DOHH2 (cell line): ENCODE measurements at regions not wholly inside any gene's neighbourhood (a gene's known extent, or its start where the extent isn't known, plus 50 kb on each side); places are given as distances from the start of the nearest gene placed in this dataset.

Experiments
- H3F3A ChIP-seq: fragments of 200-600 bp; sonication (generic), shearing (Covaris generic); 2 replicates; pipeline ENCODE4 v1.6.0; 2016; ENCODE audit warnings: antibody characterized with exemption, mild to moderate bottlenecking; ENCODE audit not compliant: control insufficient read depth, insufficient read depth
- H3K27ac ChIP-seq: fragments of 200-600 bp; sonication (generic); 2 replicates; pipeline ENCODE4 v1.5.1; 2014; ENCODE audit warnings: low read depth, mild to moderate bottlenecking, low read length, moderate library complexity
- H3K27me3 ChIP-seq: fragments of 200-600 bp; sonication (generic); 2 replicates; pipeline ENCODE4 v1.6.1; 2014; ENCODE audit warnings: mild to moderate bottlenecking, low read length, mixed read lengths; ENCODE audit not compliant: control insufficient read depth
- H3K36me3 ChIP-seq: fragments of 200-600 bp; sonication (generic); 2 replicates; pipeline ENCODE4 v1.6.1; 2014; ENCODE audit warnings: mild to moderate bottlenecking, low read length, moderate library complexity, mixed read lengths; ENCODE audit not compliant: control insufficient read depth
- H3K4me1 ChIP-seq: fragments of 200-600 bp; sonication (generic); 2 replicates; pipeline ENCODE4 v1.6.1; 2014; ENCODE audit warnings: mild to moderate bottlenecking, low read length, mixed read lengths; ENCODE audit not compliant: control insufficient read depth
- H3K4me2 ChIP-seq: fragments of 200-600 bp; sonication (generic); 2 replicates; pipeline ENCODE4 v1.6.0; 2014; ENCODE audit warnings: mild to moderate bottlenecking, low read length, moderate library complexity
- H3K4me3 ChIP-seq: fragments of 200-600 bp; sonication (generic); 2 replicates; pipeline ENCODE4 v1.5.1; 2014; ENCODE audit warnings: mild to moderate bottlenecking, low read length, mixed read lengths
- H3K79me2 ChIP-seq: fragments of 200-600 bp; sonication (generic); 2 replicates; pipeline ENCODE4 v1.6.1; 2014; ENCODE audit warnings: mild to moderate bottlenecking, low read length, mixed read lengths; ENCODE audit not compliant: control insufficient read depth
- H3K9me2 ChIP-seq: fragments of 200-600 bp; sonication (generic); replicated peaks from 2 replicates; pipeline ENCODE4 v1.6.1; 2014; ENCODE audit warnings: mild to moderate bottlenecking, low read length, mixed read lengths; ENCODE audit not compliant: control insufficient read depth
- H3K9me3 ChIP-seq: fragments of 200-600 bp; sonication (generic); 2 replicates; pipeline ENCODE4 v1.6.1; 2014; ENCODE audit warnings: antibody characterized with exemption, low read length, mixed read lengths; ENCODE audit not compliant: control insufficient read depth, insufficient read depth
- H4K20me1 ChIP-seq: fragments of 200-600 bp; sonication (generic); 2 replicates; pipeline ENCODE4 v1.6.0; 2014; ENCODE audit warnings: low read depth, mild to moderate bottlenecking, antibody characterized with exemption, low read length, moderate library complexity; ENCODE audit not compliant: control insufficient read depth, insufficient read depth
- CTCF ChIP-seq: fragments of 200-600 bp; sonication (generic); IDR thresholded peaks from one replicate; pipeline ENCODE4 v1.5.1; 2014; ENCODE audit warnings: antibody characterized with exemption, mild to moderate bottlenecking, low read depth, low read length; ENCODE audit not compliant: poor library complexity, severe bottlenecking
- EZH2phosphoT487 ChIP-seq: fragments of 200-600 bp; sonication (generic); IDR thresholded peaks from 2 replicates; pipeline ENCODE4 v1.6.1; 2017; ENCODE audit warnings: borderline replicate concordance, mild to moderate bottlenecking, antibody characterized with exemption, low read length, moderate library complexity, mixed read lengths

GRCh38 chr4:31204874-31205273 is 484.7 kb downstream of the PCDH7 start:
- Histone ChIP-seq H3K27me3 (no peaks in the 10 kb centered on the region), H3K4me2 (no peak overlapping the region), H3K9me2 (no peaks in the 10 kb centered on the region), H3K4me3 (no peak overlapping the region), H3K27ac (no peak overlapping the region), H3K4me1 (no peaks in the 10 kb centered on the region), H3F3A (no peaks in the 10 kb centered on the region), H4K20me1 (no peaks in the 10 kb centered on the region), H3K79me2 (no peaks in the 10 kb centered on the region), H3K9me3 (peaks cover 4% of the 10 kb centered on the region; the same call in 1 of the 2 replicates), H3K36me3 (no peaks in the 10 kb centered on the region)
- no peak for TF ChIP-seq CTCF
- TF ChIP-seq EZH2phosphoT487, result no peak

GRCh38 chr4:31220921-31221320 is 500.8 kb downstream of the PCDH7 start:
- Histone ChIP-seq H4K20me1 (no peaks in the 10 kb centered on the region), H3K9me3 (peaks cover 4% of the 10 kb centered on the region; the same call in 1 of the 2 replicates), H3K27me3 (no peaks in the 10 kb centered on the region), H3K4me2 (no peak overlapping the region), H3K4me1 (peaks cover 27% of the 10 kb centered on the region), H3K36me3 (peaks cover 2% of the 10 kb centered on the region), H3F3A (no peaks in the 10 kb centered on the region), H3K9me2 (no peaks in the 10 kb centered on the region), H3K27ac (no peak overlapping the region), H3K79me2 (no peaks in the 10 kb centered on the region), H3K4me3 (no peak overlapping the region)
- TF ChIP-seq CTCF (no peak), EZH2phosphoT487 (no peak)

GRCh38 chr4:31228068-31228467 is 507.9 kb downstream of the PCDH7 start:
- Histone ChIP-seq H3K4me2 (no peak overlapping the region), H3F3A (no peaks in the 10 kb centered on the region), H3K4me1 (no peaks in the 10 kb centered on the region), H3K9me3 (no peaks in the 10 kb centered on the region), H3K4me3 (no peak overlapping the region), H3K36me3 (no peaks in the 10 kb centered on the region), H3K79me2 (no peaks in the 10 kb centered on the region), H3K27ac (no peak overlapping the region), H4K20me1 (no peaks in the 10 kb centered on the region), H3K27me3 (no peaks in the 10 kb centered on the region), H3K9me2 (no peaks in the 10 kb centered on the region)
- no peak for TF ChIP-seq EZH2phosphoT487
- TF ChIP-seq CTCF, result no peak

- Histone ChIP-seq H3K9me3 (no peaks in the 10 kb centered on the region), H3K9me2 (no peaks in the 10 kb centered on the region), H3F3A (no peaks in the 10 kb centered on the region), H3K27me3 (no peaks in the 10 kb centered on the region), H4K20me1 (no peaks in the 10 kb centered on the region), H3K27ac (no peak overlapping the region), H3K4me1 (no peaks in the 10 kb centered on the region), H3K4me3 (no peak overlapping the region), H3K36me3 (no peaks in the 10 kb centered on the region), H3K4me2 (no peak overlapping the region), H3K79me2 (no peaks in the 10 kb centered on the region)
- no peak for TF ChIP-seq CTCF
- TF ChIP-seq EZH2phosphoT487, result no peak
These were observed 510.4 kb downstream of the PCDH7 start for GRCh38 chr4:31230594-31230993.
